HFF-Myc (cell line): ENCODE measurements at regions not wholly inside any gene's neighbourhood (a gene's known extent, or its start where the extent isn't known, plus 50 kb on each side); places are given as distances from the start of the nearest gene placed in this dataset.
"Not testable (repeated sequence)": the region's sequence is repeated elsewhere in the genome, so short reads cannot be mapped to it uniquely, and the experiment has no call there.

Experiments
- DNase-seq: peaks from one replicate; pipeline ENCODE4 v3.0.0-alpha.2; 2011; ENCODE audit warnings: low read depth; ENCODE audit errors: extremely low read depth
- H3K4me3 ChIP-seq: replicated peaks from 2 replicates; pipeline ENCODE4 v1.5.1; 2011; ENCODE audit warnings: low read depth, mild to moderate bottlenecking, control low read depth, low read length
- CTCF ChIP-seq: IDR thresholded peaks from 2 replicates; pipeline ENCODE4 v1.5.1; 2012; ENCODE audit warnings: mild to moderate bottlenecking, low read depth, low read length, control low read depth; ENCODE audit errors: missing control alignments

GRCh38 chr2:38243186-38243880, 133.7 kb downstream of the ATL2 start:
- DNase-seq: no peak
- no peak overlapping the region for H3K4me3 ChIP-seq
- no peak for TF ChIP-seq CTCF

GRCh38 chr2:38239452-38239851, 137.6 kb downstream of the ATL2 start:
- no peak for TF ChIP-seq CTCF
- no peak for DNase-seq
- no peak overlapping the region for H3K4me3 ChIP-seq

- not testable (repeated sequence) for H3K4me3 ChIP-seq, DNase-seq
Measured at GRCh38 chr2:38238705-38239104, 138.4 kb downstream of the ATL2 start.

- no peak for TF ChIP-seq CTCF
- no peak for DNase-seq
Measured at GRCh38 chr2:38237311-38237710, 139.8 kb downstream of the ATL2 start.

GRCh38 chr2:38233231-38233983, 143.7 kb downstream of the ATL2 start:
- no peak overlapping the region for H3K4me3 ChIP-seq
- peak; percentile 35 for TF ChIP-seq CTCF

More at GRCh38 chr2:38237311-38237710, 139.8 kb downstream of the ATL2 start:
- H3K4me3 ChIP-seq: no peak overlapping the region

GRCh38 chr2:38232454-38232853, 144.6 kb downstream of the ATL2 start:
- no peak for DNase-seq

More at GRCh38 chr2:38233231-38233983, 143.7 kb downstream of the ATL2 start:
- DNase-seq: peak; percentile 76

More at GRCh38 chr2:38232454-38232853, 144.6 kb downstream of the ATL2 start:
- no peak overlapping the region for H3K4me3 ChIP-seq
- TF ChIP-seq CTCF: no peak
